ENCODE measurements at regions not wholly inside any gene's neighbourhood (a gene's known extent, or its start where the extent isn't known, plus 50 kb on each side); places are given as distances from the start of the nearest gene placed in this dataset.

- TF ChIP-seq, protein P1, sequence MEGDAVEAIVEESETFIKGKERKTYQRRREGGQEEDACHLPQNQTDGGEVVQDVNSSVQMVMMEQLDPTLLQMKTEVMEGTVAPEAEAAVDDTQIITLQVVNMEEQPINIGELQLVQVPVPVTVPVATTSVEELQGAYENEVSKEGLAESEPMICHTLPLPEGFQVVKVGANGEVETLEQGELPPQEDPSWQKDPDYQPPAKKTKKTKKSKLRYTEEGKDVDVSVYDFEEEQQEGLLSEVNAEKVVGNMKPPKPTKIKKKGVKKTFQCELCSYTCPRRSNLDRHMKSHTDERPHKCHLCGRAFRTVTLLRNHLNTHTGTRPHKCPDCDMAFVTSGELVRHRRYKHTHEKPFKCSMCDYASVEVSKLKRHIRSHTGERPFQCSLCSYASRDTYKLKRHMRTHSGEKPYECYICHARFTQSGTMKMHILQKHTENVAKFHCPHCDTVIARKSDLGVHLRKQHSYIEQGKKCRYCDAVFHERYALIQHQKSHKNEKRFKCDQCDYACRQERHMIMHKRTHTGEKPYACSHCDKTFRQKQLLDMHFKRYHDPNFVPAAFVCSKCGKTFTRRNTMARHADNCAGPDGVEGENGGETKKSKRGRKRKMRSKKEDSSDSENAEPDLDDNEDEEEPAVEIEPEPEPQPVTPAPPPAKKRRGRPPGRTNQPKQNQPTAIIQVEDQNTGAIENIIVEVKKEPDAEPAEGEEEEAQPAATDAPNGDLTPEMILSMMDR (IDR thresholded peaks at IDR 0.05; ENCODE audit: insufficient read depth, low read length) = no peak
- TF ChIP-seq REST (IDR thresholded peaks at IDR 0.05; ENCODE audit: insufficient replicate concordance, low read depth) = no peak
Observed at GRCh38 chr20:57867807-57868206, 158.0 kb upstream of the PMEPA1 start.
